RWPE2 (cell line): ENCODE measurements at regions not wholly inside any gene's neighbourhood (a gene's known extent, or its start where the extent isn't known, plus 50 kb on each side); places are given as distances from the start of the nearest gene placed in this dataset.
A peak's percentile ranks its signal among the peaks of the same experiment; 100 is the strongest.

Experiments used
- ATAC-seq: fragments of 200-7000 bp; cut with Tn5 transposase; 3 replicates; pipeline ENCODE4 v1.9.1; 2021; ENCODE audit warnings: low read depth
- DNase-seq: peaks from one replicate; pipeline ENCODE4 v3.0.0-alpha.2; 2020; ENCODE audit warnings: low spot score
- H3K27ac ChIP-seq: fragments of 450-650 bp; 2 replicates; pipeline ENCODE4 v1.5.1; 2017; ENCODE audit warnings: mild to moderate bottlenecking; ENCODE audit not compliant: poor library complexity, severe bottlenecking
- H3K27me3 ChIP-seq: fragments of 250-450 bp; sonication (Bioruptor Pico); 2 replicates; pipeline ENCODE4 v1.5.1; 2021; ENCODE audit warnings: mild to moderate bottlenecking, moderate library complexity; ENCODE audit not compliant: insufficient read depth, poor library complexity, severe bottlenecking
- H3K36me3 ChIP-seq: fragments of 250-450 bp; sonication (Bioruptor Pico); 2 replicates; pipeline ENCODE4 v1.5.1; 2020; ENCODE audit warnings: low read depth, mild to moderate bottlenecking, moderate library complexity
- H3K4me1 ChIP-seq: fragments of 250-450 bp; sonication (Bioruptor Pico); 2 replicates; pipeline ENCODE4 v1.5.1; 2021; ENCODE audit warnings: mild to moderate bottlenecking, moderate library complexity; ENCODE audit not compliant: insufficient read depth, poor library complexity, severe bottlenecking
- H3K4me3 ChIP-seq: fragments of 250-450 bp; sonication (Bioruptor Pico); 2 replicates; pipeline ENCODE4 v1.5.1; 2021; ENCODE audit warnings: mild to moderate bottlenecking, moderate library complexity; ENCODE audit not compliant: severe bottlenecking
- H3K9me3 ChIP-seq: fragments of 250-450 bp; sonication (Bioruptor Pico); 2 replicates; pipeline ENCODE4 v1.5.1; 2021; ENCODE audit warnings: mild to moderate bottlenecking, moderate library complexity; ENCODE audit not compliant: severe bottlenecking
- TF ChIP-seq, protein P1 (sequence below): fragments of 450-650 bp; IDR thresholded peaks from one replicate; pipeline ENCODE4 v1.5.1; 2017; ENCODE audit warnings: mild to moderate bottlenecking, moderate library complexity; ENCODE audit not compliant: poor library complexity, severe bottlenecking

GRCh38 chr7:135808206-135808605, 59.6 kb upstream of the FAM180A start:
- ATAC-seq (no peak), DNase-seq (no peak)
- no peak overlapping the region for H3K27ac ChIP-seq
- H3K9me3 ChIP-seq, result no peaks in the 10 kb centered on the region
- no peak overlapping the region for H3K4me3 ChIP-seq
- no peaks in the 10 kb centered on the region for H3K27me3 ChIP-seq
- TF ChIP-seq, protein P1, sequence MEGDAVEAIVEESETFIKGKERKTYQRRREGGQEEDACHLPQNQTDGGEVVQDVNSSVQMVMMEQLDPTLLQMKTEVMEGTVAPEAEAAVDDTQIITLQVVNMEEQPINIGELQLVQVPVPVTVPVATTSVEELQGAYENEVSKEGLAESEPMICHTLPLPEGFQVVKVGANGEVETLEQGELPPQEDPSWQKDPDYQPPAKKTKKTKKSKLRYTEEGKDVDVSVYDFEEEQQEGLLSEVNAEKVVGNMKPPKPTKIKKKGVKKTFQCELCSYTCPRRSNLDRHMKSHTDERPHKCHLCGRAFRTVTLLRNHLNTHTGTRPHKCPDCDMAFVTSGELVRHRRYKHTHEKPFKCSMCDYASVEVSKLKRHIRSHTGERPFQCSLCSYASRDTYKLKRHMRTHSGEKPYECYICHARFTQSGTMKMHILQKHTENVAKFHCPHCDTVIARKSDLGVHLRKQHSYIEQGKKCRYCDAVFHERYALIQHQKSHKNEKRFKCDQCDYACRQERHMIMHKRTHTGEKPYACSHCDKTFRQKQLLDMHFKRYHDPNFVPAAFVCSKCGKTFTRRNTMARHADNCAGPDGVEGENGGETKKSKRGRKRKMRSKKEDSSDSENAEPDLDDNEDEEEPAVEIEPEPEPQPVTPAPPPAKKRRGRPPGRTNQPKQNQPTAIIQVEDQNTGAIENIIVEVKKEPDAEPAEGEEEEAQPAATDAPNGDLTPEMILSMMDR, result no peak
- no peaks in the 10 kb centered on the region for H3K36me3 ChIP-seq
- H3K4me1 ChIP-seq, result no peaks in the 10 kb centered on the region

DNA sequence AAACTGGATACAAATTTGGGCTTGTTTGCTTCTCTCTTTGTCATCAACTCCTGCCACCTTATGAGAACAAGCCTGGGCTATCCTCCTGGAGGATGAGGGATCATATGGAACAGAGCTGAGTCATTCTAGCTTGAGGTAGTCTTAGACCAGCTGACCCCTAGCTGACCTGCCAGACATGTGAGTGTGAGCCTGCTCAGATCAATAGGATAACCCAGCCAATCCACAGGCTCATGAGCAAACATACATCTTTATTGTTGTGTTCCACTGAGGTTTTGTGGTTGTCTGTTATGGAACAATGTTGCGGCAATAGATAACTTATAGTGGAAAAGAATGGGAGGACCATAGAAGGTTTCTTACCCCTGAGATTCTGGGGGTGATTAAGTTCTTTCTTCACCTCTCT, 54.5 kb upstream of the FAM180A start:
- H3K4me1 ChIP-seq, result peaks cover 6% of the 10 kb centered on the region
- no peaks in the 10 kb centered on the region for H3K36me3 ChIP-seq
- ATAC-seq, result 0 out of 3 replicates have a peak, but pooled peaks have one; percentile 50
- H3K4me3 ChIP-seq, result no peak overlapping the region
- no peak for DNase-seq
- no peaks in the 10 kb centered on the region for H3K27me3 ChIP-seq
- H3K9me3 ChIP-seq, result no peaks in the 10 kb centered on the region
- TF ChIP-seq, protein P1, result no peak
- H3K27ac ChIP-seq, result no peak overlapping the region

- TF ChIP-seq, protein P1, result no peak
- peaks cover 6% of the 10 kb centered on the region for H3K4me1 ChIP-seq
- ATAC-seq (no peak), DNase-seq (no peak)
- H3K36me3 ChIP-seq, result no peaks in the 10 kb centered on the region
- no peaks in the 10 kb centered on the region for H3K27me3 ChIP-seq
- H3K4me3 ChIP-seq, result no peak overlapping the region
- no peak overlapping the region for H3K27ac ChIP-seq
- no peaks in the 10 kb centered on the region for H3K9me3 ChIP-seq
These were observed 54.1 kb upstream of the FAM180A start for GRCh38 chr7:135802697-135803096.

GRCh38 chr7:135801877-135802276, 53.3 kb upstream of the FAM180A start:
- H3K4me1 ChIP-seq, result peaks cover 6% of the 10 kb centered on the region
- TF ChIP-seq, protein P1, result no peak
- ATAC-seq (no peak), DNase-seq (no peak)
- H3K27me3 ChIP-seq, result no peaks in the 10 kb centered on the region
- no peak overlapping the region for H3K4me3 ChIP-seq
- H3K36me3 ChIP-seq, result no peaks in the 10 kb centered on the region
- H3K9me3 ChIP-seq, result no peaks in the 10 kb centered on the region
- H3K27ac ChIP-seq, result no peak overlapping the region

- Histone ChIP-seq H3K27me3 (no peaks in the 10 kb centered on the region), H3K4me1 (peaks cover 10% of the 10 kb centered on the region), H3K9me3 (no peaks in the 10 kb centered on the region), H3K36me3 (no peaks in the 10 kb centered on the region), H3K27ac (no peak overlapping the region), H3K4me3 (no peak overlapping the region)
- TF ChIP-seq, protein P1, result peak; percentile 87
- ATAC-seq (peak; percentile 67; the same call in 2 of the 3 replicates), DNase-seq (no peak)
These were observed 52.6 kb upstream of the FAM180A start for GRCh38 chr7:135801045-135801693.
